ENCODE measurements at regions not wholly inside any gene's neighbourhood (a gene's known extent, or its start where the extent isn't known, plus 50 kb on each side); places are given as distances from the start of the nearest gene placed in this dataset.

- ATAC-seq (no peak), DNase-seq (no peak)
Measured at GRCh38 chr5:145203193-145203592, 631.9 kb downstream of the PRELID2 start.

GRCh38 chr5:145198525-145199260 lies 636.4 kb downstream of the PRELID2 start:
- ATAC-seq = no peak
- no peak for DNase-seq

- no peak for ATAC-seq
- no peak for DNase-seq
Measured at GRCh38 chr5:145189746-145190145, 645.4 kb downstream of the PRELID2 start.

GRCh38 chr5:145180371-145180770 lies 654.8 kb downstream of the PRELID2 start:
- no peak for ATAC-seq
- DNase-seq = no peak

- DNase-seq (no peak), ATAC-seq (no peak)
Measured at GRCh38 chr5:145178641-145179523, 656.3 kb downstream of the PRELID2 start.

GRCh38 chr5:145176041-145176440 lies 659.1 kb downstream of the PRELID2 start:
- DNase-seq (no peak), ATAC-seq (no peak)

- ATAC-seq (no peak), DNase-seq (no peak)
Measured at GRCh38 chr5:145166110-145166509, 669.0 kb downstream of the PRELID2 start.

- no peak for DNase-seq
- no peak for ATAC-seq
Measured at GRCh38 chr5:145163876-145164275, 671.3 kb downstream of the PRELID2 start.

GRCh38 chr5:145162626-145163025 lies 672.5 kb downstream of the PRELID2 start:
- DNase-seq (no peak), ATAC-seq (no peak)

- ATAC-seq (no peak), DNase-seq (no peak)
Measured at GRCh38 chr5:145161391-145161790, 673.8 kb downstream of the PRELID2 start.

GRCh38 chr5:145160679-145161078 lies 674.5 kb downstream of the PRELID2 start:
- DNase-seq (no peak), ATAC-seq (no peak)

- DNase-seq = no peak
- no peak for ATAC-seq
Measured at GRCh38 chr5:145158730-145159129, 676.4 kb downstream of the PRELID2 start.

- DNase-seq (no peak), ATAC-seq (no peak)
Measured at GRCh38 chr5:145157841-145158240, 677.3 kb downstream of the PRELID2 start.

GRCh38 chr5:145141534-145141933 lies 693.6 kb downstream of the PRELID2 start:
- no peak for DNase-seq
- no peak for ATAC-seq

GRCh38 chr5:145130996-145131395 lies 704.1 kb downstream of the PRELID2 start:
- DNase-seq (no peak), ATAC-seq (no peak)

GRCh38 chr5:145129797-145130196 lies 705.3 kb downstream of the PRELID2 start:
- ATAC-seq (no peak), DNase-seq (no peak)

GRCh38 chr5:145124806-145125205 lies 710.3 kb downstream of the PRELID2 start:
- DNase-seq (no peak), ATAC-seq (no peak)

GRCh38 chr5:145118611-145119010 lies 716.5 kb downstream of the PRELID2 start:
- no peak for DNase-seq
- ATAC-seq = no peak

GRCh38 chr5:145118127-145118526 lies 717.0 kb downstream of the PRELID2 start:
- ATAC-seq = no peak
- DNase-seq = no peak

- DNase-seq (no peak), ATAC-seq (no peak)
Measured at GRCh38 chr5:145117285-145117684, 717.9 kb downstream of the PRELID2 start.

- no peak for DNase-seq
- ATAC-seq = no peak
Measured at GRCh38 chr5:145111420-145111819, 723.7 kb downstream of the PRELID2 start.

- no peak for ATAC-seq
- no peak for DNase-seq
Measured at GRCh38 chr5:145110834-145111233, 724.3 kb downstream of the PRELID2 start.

GRCh38 chr5:145110181-145110580 lies 725.0 kb downstream of the PRELID2 start:
- ATAC-seq (no peak), DNase-seq (no peak)

Measured in stimulated activated naive CD8-positive, alpha-beta T cell treated with anti-CD3 and anti-CD28 coated beads, Interleukin-15, Interleukin-2, amounts not matched to agents 100 U/mL and 50 U/mL, for 24 hours (primary cell).